ENCODE measurements at regions not wholly inside any gene's neighbourhood (a gene's known extent, or its start where the extent isn't known, plus 50 kb on each side); places are given as distances from the start of the nearest gene placed in this dataset.

DNA sequence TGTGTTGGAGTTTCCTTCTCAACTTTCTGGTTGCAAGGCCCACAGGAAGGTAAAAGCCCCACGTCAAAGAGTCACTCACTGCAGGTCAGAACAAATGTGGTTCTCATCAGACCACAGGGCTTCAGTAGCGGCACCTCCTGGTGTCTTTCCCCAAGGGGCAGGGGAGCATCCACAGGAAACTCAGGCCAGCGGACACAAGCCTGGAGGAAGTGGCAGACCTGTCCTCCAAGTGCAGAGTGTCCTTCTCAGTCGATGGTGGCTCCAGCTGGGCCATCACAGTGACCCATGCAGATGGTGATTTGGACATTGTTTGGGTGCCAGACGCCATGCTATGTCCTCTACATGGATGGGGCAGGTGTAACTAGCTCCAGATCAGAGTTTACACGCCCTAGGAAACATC lies 84.9 kb downstream of the ACKR3 start (continued):
- TF ChIP-seq, protein P1, sequence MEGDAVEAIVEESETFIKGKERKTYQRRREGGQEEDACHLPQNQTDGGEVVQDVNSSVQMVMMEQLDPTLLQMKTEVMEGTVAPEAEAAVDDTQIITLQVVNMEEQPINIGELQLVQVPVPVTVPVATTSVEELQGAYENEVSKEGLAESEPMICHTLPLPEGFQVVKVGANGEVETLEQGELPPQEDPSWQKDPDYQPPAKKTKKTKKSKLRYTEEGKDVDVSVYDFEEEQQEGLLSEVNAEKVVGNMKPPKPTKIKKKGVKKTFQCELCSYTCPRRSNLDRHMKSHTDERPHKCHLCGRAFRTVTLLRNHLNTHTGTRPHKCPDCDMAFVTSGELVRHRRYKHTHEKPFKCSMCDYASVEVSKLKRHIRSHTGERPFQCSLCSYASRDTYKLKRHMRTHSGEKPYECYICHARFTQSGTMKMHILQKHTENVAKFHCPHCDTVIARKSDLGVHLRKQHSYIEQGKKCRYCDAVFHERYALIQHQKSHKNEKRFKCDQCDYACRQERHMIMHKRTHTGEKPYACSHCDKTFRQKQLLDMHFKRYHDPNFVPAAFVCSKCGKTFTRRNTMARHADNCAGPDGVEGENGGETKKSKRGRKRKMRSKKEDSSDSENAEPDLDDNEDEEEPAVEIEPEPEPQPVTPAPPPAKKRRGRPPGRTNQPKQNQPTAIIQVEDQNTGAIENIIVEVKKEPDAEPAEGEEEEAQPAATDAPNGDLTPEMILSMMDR (IDR thresholded peaks at IDR 0.05), result no peak
- TF ChIP-seq RFX5 (IDR thresholded peaks at IDR 0.05; ENCODE audit: low read length) (no peak), TEAD4 (IDR thresholded peaks at IDR 0.05; ENCODE audit: borderline replicate concordance, insufficient read depth) (no peak), TCF12 (IDR thresholded peaks at IDR 0.05) (no peak), FOSL2 (IDR thresholded peaks at IDR 0.05; ENCODE audit: borderline replicate concordance, low read depth) (no peak), TAF1 (IDR thresholded peaks at IDR 0.05; ENCODE audit: borderline replicate concordance, low read depth, low read length) (no peak), ELF1 (IDR thresholded peaks at IDR 0.05) (no peak), MEF2A (IDR thresholded peaks at IDR 0.05; ENCODE audit: borderline replicate concordance, low read depth) (no peak)

DNA sequence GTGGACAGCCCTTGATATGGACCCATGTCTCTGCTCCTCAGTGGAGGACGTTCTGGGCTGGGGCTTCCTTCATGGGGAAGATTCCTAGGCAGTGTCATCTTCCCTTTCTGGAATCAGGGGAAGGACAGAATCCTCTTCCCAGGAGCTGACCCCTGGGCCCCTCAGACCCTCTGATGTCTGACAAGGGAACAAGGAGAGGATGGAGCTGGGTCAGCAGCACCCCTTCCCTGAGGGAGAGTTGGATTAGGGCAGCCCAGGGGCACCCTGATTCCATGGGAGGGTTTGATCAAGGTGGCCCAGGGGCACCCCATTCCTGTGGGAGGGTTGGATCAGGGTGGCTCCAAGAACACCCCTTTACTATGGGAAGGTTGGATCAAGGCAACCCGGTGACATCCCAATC lies 86.5 kb downstream of the ACKR3 start:
- Histone ChIP-seq H3K4me3 (ENCODE audit: low read depth in 2 of 2, low read length in 1 of 2) (no peak overlapping the region), H3K9me2 (no peaks in the 10 kb centered on the region)

More for the DNA sequence above, 86.5 kb downstream of the ACKR3 start:
- H3K79me2 ChIP-seq (ENCODE audit: insufficient read depth), result no peaks in the 10 kb centered on the region
- TF ChIP-seq TCF12 (IDR thresholded peaks at IDR 0.05), result no peak
- TF ChIP-seq YY1 (IDR thresholded peaks at IDR 0.05; ENCODE audit: low read depth), result no peak
- TF ChIP-seq, protein P2, sequence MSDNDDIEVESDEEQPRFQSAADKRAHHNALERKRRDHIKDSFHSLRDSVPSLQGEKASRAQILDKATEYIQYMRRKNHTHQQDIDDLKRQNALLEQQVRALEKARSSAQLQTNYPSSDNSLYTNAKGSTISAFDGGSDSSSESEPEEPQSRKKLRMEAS (IDR thresholded peaks at IDR 0.05; ENCODE audit: low read depth), result no peak
- no peak for TF ChIP-seq NRF1 (IDR thresholded peaks at IDR 0.05; ENCODE audit: low read depth, low read length)
- TF ChIP-seq ELF1 (IDR thresholded peaks at IDR 0.05), result no peak
- no peak for TF ChIP-seq TAF1 (IDR thresholded peaks at IDR 0.05; ENCODE audit: borderline replicate concordance, low read depth, low read length)
- TF ChIP-seq, protein P1 (IDR thresholded peaks at IDR 0.05), result no peak
- TF ChIP-seq RCOR1 (IDR thresholded peaks at IDR 0.05; ENCODE audit: low read length), result no peak
- TF ChIP-seq, protein P3, sequence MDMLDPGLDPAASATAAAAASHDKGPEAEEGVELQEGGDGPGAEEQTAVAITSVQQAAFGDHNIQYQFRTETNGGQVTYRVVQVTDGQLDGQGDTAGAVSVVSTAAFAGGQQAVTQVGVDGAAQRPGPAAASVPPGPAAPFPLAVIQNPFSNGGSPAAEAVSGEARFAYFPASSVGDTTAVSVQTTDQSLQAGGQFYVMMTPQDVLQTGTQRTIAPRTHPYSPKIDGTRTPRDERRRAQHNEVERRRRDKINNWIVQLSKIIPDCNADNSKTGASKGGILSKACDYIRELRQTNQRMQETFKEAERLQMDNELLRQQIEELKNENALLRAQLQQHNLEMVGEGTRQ (IDR thresholded peaks at IDR 0.05; ENCODE audit: borderline replicate concordance, low read depth, low read length), result no peak
- TF ChIP-seq FOSL2 (IDR thresholded peaks at IDR 0.05; ENCODE audit: borderline replicate concordance, low read depth), result no peak
- no peak for TF ChIP-seq MXI1 (IDR thresholded peaks at IDR 0.05; ENCODE audit: low read depth, low read length)
- TF ChIP-seq GABPA (IDR thresholded peaks at IDR 0.05; ENCODE audit: low read depth), result no peak
- TF ChIP-seq EZH2phosphoT487 (IDR thresholded peaks at IDR 0.05; ENCODE audit: borderline replicate concordance, low read depth), result no peak
- TF ChIP-seq GATA2 (CRISPR knock-in tag; IDR thresholded peaks at IDR 0.05), result no peak
- TF ChIP-seq ZBTB33 (IDR thresholded peaks at IDR 0.05; ENCODE audit: borderline replicate concordance, low read depth), result no peak
- no peak for TF ChIP-seq SMC3 (IDR thresholded peaks at IDR 0.05; ENCODE audit: low read depth, low read length)
- no peak for TF ChIP-seq NFIC (IDR thresholded peaks at IDR 0.05; ENCODE audit: borderline replicate concordance)
- ChIA-PET POLR2A (no interaction called here), CTCF (no interaction called here)
- no peak overlapping the region for H2AFZ ChIP-seq (ENCODE audit: low read depth)
- peaks cover 12% of the 10 kb centered on the region; the same call in 1 of the 2 replicates for H3K27me3 ChIP-seq (ENCODE audit: insufficient read depth)
- no peaks in the 10 kb centered on the region for H3K9me3 ChIP-seq
- H3F3A ChIP-seq (replicated peaks; ENCODE audit: insufficient read depth), result no peaks in the 10 kb centered on the region
- H3K9ac ChIP-seq, result no peak overlapping the region
- no peak for DNase-seq
- H3K4me2 ChIP-seq, result no peak overlapping the region
- no peaks in the 10 kb centered on the region for H3K36me3 ChIP-seq (replicated peaks in 1 of 2; ENCODE audit: control insufficient read depth in 1 of 2, insufficient read depth in 2 of 2, low read length in 1 of 2)
- H3K27ac ChIP-seq (ENCODE audit: low read depth in 2 of 2, low read length in 1 of 2), result no peak overlapping the region
- H4K20me1 ChIP-seq (ENCODE audit: insufficient read depth), result no peaks in the 10 kb centered on the region
- 17% methylated on average over 2 of the region's 2 CpGs for WGBS (ENCODE audit: low lambda C conversion rate)
- no peaks in the 10 kb centered on the region for H3K4me1 ChIP-seq (ENCODE audit: control insufficient read depth in 1 of 2, insufficient read depth in 2 of 2, low read depth in 1 of 2, low read length in 1 of 2)
